ENCODE measurements at regions not wholly inside any gene's neighbourhood (a gene's known extent, or its start where the extent isn't known, plus 50 kb on each side); places are given as distances from the start of the nearest gene placed in this dataset.

GRCh38 chr10:70967591-70968587, 79.5 kb upstream of the PCBD1 start:
- DNase-seq = peak; percentile 34

DNA sequence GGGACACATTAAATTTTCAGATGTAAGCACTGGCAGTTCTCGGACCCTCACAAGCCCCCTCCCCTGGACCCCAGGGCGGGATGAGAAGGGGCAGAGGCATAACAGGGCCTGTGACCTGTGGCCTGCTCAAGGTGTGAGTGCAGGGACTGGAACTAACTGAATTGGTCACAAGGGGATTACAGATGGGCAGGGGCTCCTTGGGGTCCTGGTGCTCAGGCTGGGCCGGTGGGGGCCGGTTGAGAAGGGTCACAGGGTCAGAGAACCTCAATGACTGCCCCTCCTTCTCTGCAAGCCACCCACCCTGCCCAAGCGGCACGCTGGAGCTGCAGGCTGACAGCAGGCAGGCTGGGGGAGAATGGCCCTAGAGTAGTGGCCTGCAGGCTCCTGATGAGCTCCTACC, 80.8 kb upstream of the PCBD1 start:
- no peak for DNase-seq

GRCh38 chr10:70970830-70971229, 82.5 kb upstream of the PCBD1 start:
- DNase-seq = no peak

GRCh38 chr10:70973275-70973674, 84.9 kb upstream of the PCBD1 start:
- no peak for DNase-seq

DNA sequence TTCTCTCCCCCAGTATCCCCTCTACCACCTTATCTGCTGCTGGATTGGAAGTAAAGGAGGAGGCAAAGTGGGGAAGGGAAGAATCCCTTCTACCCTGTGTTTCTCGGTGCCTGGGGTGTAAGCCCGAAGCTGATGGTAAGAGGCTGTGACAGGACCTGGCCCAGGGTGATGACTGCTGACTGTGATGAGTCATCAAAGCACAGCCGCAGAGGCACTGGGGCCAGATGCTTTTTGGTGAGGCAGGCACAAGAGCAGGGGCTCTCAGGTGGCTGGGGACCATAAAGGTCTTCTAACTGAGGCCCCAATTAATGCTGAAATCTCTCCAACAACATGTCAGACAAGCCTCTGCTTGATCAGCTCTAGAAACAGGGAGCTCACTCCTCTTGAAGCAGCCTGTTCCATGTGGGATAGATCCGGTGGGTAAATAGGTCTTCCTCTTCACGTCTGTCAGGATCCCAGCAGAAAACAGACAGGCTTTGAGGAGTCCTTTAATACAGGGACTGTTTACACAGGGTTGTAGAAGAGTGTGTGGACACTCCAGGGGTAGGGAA, 86.1 kb upstream of the PCBD1 start:
- DNase-seq = no peak

DNA sequence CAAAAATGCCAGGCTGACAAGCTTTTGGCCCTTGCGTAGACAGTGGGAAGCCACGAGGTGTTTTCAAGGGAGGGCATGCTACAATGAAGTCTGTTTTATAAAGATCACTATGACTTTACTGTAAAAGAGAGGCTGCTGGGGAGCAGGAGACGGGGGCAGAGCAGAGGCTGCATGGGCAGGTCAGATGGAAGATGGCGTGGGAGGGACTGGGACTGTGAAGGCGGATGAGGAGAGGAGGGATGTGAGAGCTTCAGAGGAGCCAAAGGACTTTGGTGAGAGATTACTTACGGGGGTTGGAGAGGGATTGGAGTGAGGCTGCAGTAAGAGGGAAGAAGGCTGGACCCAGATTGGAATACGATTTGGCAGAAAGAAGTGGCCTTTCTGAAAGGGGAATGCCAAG, 86.6 kb upstream of the PCBD1 start:
- no peak for DNase-seq

DNA sequence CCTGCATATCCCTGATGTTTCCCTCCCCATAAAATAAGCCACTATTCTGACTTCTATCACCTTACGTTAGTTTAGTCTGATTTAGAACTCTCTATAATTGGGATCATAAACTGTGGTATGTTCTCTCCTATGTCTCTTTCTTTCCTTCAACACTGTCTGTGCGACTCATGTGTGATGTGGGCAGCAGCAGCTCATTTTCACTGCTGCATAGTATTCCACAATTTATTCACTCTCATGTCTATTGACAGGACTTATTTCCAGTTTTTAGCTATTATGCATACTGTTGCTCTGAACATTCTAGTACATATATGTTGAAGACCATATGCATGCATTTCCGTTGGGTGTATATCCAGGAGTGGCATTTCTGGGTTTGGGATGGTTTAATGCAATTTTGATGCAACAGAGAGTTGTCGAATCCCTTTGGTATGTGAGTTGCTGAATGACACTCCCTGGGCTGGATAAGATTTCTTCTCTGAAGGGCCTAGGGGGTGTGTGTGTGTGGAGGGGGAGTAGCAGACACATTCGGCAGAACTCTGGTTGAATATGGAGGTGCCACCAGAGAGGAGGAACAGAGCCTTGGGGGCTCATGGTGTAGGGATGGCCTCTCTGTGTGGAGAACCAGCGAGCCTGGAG, 87.8 kb upstream of the PCBD1 start:
- DNase-seq = no peak

DNA sequence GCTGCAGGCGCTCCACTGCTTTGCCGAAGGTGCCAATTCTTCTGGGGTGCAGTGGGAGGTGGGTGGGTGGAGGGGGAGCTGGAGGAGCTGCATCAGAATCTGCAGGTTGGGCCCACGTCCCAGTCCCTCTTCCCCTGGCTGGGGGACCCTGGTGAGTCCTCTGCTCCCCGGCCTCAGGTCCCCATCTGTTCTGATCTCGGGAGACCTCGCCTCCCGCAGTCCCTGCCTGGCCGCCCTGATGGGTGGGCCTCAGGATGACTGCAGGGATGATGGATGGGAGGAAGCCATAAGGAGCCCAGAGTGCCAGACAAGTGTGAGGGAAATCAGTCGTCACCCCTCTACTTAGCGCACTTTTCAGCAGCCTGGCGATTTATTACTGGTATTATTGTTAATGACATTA, 89.3 kb upstream of the PCBD1 start:
- no peak for DNase-seq

GRCh38 chr10:70978181-70978580, 89.8 kb upstream of the PCBD1 start:
- DNase-seq = no peak

- no peak for DNase-seq
These were observed 90.6 kb upstream of the PCBD1 start for GRCh38 chr10:70978816-70979480.

- DNase-seq = no peak
These were observed 92.3 kb upstream of the PCBD1 start for GRCh38 chr10:70980687-70981086.

DNA sequence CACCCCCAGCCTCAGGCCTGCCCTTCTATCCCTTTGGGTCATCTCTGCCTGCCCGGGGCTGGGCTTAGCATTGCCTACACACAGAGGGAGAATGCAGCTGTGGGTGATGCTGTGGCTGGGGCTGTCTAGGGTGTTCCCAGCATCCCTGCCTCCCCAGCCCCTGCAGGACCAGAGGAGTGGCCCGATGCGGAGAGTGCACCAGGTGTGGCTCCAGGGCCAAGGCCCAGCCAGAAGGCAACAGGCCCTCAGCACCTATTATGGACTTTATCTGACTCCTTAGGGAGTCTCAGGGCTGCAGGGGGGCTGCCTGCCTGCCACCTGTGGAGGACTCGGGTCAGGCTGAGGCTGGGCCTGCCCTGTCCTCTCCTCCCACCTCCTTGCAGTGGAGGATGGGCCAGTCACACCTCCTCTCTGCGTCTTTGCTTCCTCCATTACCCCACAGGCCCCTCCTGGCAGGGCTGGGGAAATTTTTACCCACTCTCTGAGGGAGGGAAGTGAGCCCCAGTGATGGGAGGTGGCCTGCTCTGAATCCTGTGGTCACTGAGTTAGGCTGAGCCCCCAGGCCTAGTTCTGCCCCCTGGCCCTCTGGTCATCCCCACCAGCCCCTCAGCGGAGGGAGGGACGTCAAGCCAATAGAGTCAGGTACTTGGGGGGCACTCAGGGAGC, 92.9 kb upstream of the PCBD1 start:
- no peak for DNase-seq

- DNase-seq = no peak
These were observed 93.6 kb upstream of the PCBD1 start for GRCh38 chr10:70981936-70982335.

- no peak for DNase-seq
These were observed 94.1 kb upstream of the PCBD1 start for GRCh38 chr10:70982443-70982842.

- DNase-seq = no peak
These were observed 96.8 kb upstream of the PCBD1 start for GRCh38 chr10:70984986-70985722.

DNA sequence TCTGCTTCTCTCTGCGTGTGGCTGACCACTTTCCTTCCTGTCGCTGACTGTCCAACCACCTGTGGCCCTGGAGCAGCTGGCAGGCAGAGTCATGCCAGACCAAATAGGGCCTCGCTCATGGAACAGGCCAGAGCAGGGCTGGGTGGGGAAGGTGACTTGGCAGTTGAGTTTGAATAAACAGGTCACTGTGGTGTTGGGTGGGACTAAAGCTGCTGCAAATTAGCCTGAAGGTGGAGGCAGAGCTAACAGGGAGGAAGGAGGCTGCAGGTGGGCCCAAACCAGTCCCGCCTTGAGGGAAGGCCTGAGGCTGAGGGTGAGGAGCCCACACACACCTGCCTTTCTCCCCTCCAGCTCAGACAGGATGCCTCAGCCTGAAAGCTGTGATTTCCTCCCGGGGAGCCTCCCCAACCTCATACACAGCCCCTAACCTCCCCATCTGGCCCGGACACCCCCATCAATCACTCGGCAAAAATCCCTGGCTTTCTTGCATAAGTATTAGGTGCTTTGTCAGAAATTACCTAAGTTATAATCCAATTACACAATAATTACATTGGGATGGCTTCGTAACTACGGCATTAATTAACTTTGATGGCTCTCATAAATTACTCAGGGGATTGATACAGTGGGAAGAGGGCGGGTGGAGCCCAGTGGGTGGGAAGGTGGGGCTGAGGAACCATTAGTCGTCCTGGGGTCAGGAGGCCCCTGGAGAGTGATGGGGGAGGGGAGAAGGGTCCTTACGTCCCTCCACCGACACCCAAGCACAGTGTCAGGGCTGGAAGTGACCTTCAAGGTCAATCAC, 97.7 kb upstream of the PCBD1 start:
- DNase-seq = peak; percentile 51

GRCh38 chr10:70986623-70986950, 98.2 kb upstream of the PCBD1 start:
- no peak for DNase-seq

GRCh38 chr10:70987396-70988130, 99.2 kb upstream of the PCBD1 start:
- no peak for DNase-seq

- peak; percentile 4 for DNase-seq
These were observed 101.8 kb upstream of the PCBD1 start for GRCh38 chr10:70990156-70990555.

DNA sequence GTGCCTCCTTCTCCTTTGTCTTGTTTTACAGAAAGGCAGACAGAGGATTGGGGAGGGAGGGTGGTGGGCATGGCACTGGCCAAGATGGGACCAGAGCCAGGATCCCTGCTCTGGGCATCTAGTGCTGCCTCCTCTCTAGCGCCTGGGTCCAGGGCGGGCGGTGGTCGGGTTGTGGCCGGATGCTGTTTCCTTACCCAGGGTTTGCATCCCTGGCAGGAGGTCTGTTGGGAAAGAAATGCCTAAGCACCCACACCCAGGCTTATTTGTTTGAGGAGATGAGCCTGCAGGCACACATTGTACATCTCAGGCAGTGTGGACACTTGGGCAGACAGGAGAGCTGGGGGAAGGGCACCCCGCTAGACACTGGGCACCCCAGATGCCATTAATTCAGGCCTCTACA, 102.3 kb upstream of the PCBD1 start:
- peak; percentile 7 for DNase-seq

Data from right hindlimb (tissue), 1 donor.